GM12878 (cell line): ENCODE measurements at regions not wholly inside any gene's neighbourhood (a gene's known extent, or its start where the extent isn't known, plus 50 kb on each side); places are given as distances from the start of the nearest gene placed in this dataset.

Source experiments
- ESRRA ChIP-seq: IDR thresholded peaks from 2 replicates; pipeline ENCODE4 v1.6.1; 2012; ENCODE audit warnings: mild to moderate bottlenecking, low read length, improper control_type of control experiment
- JUND ChIP-seq: IDR thresholded peaks from 2 replicates; pipeline ENCODE4 v1.6.1; 2012; ENCODE audit warnings: low read depth, mild to moderate bottlenecking, low read length, improper control_type of control experiment, moderate library complexity
- NFYA ChIP-seq: IDR thresholded peaks from 2 replicates; pipeline ENCODE4 v1.6.1; 2011; ENCODE audit warnings: low read depth, mild to moderate bottlenecking, low read length, improper control_type of control experiment, borderline replicate concordance
- TCF12 ChIP-seq: IDR thresholded peaks from 2 replicates; pipeline ENCODE4 v1.6.1; 2011; ENCODE audit warnings: low read depth, mild to moderate bottlenecking, low read length

GRCh38 chr7:123054357-123055133 lies 59.0 kb upstream of the TAS2R16 start:
- no peak for TF ChIP-seq ESRRA
- no peak for TF ChIP-seq JUND
- TF ChIP-seq TCF12, result no peak
- no peak for TF ChIP-seq NFYA
